Astrocyte of the spinal cord (primary cell): ENCODE measurements at regions not wholly inside any gene's neighbourhood (a gene's known extent, or its start where the extent isn't known, plus 50 kb on each side); places are given as distances from the start of the nearest gene placed in this dataset.

Source experiments
- DNase-seq: peaks from one replicate; pipeline ENCODE4 v3.0.0; 2011; ENCODE audit warnings: low read depth, low spot score
- H3K4me3 ChIP-seq: 2 replicates; pipeline ENCODE4 v1.5.1; 2011; ENCODE audit warnings: low read depth, mild to moderate bottlenecking, low read length, moderate library complexity
- in situ Hi-C: cut with HindIII; loops from 2 replicates; pipeline ENCODE4 v1.10.0; 2017; ENCODE audit warnings: low sequenced_read_pairs
- TF ChIP-seq, protein P1 (sequence below): IDR thresholded peaks from 2 replicates; pipeline ENCODE4 v1.5.1; 2012; ENCODE audit warnings: low read depth, mild to moderate bottlenecking, low read length, inconsistent platforms

DNA sequence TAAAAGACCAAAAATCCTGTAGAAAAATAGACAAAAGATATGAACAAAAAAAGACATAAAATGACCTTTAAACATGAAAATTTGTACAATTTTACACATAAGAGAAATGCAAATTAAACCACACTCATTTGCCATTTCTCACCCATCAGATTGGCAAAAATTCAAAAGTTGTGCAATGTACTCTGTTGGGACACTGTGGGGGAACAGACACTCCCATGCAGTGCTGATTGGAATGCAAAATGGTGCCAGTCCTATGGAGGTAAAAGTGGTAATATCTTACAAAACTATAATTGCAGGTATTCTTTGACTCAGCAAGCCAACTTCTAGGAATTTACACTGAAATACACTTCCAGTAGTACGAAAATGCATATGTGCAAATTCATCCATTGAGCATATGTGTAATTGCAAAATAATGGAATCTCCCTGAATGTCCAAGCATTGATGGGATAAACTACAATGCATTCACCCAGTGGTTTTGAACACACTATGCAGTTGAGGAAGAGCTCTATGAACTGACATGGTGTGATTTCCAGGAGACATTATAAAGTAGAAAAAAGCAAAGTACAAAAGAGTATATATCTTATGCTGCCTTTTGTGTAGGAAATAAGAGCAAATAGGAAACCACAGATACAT is 201.8 kb upstream of the ZNF521 start:
- TF ChIP-seq, protein P1, sequence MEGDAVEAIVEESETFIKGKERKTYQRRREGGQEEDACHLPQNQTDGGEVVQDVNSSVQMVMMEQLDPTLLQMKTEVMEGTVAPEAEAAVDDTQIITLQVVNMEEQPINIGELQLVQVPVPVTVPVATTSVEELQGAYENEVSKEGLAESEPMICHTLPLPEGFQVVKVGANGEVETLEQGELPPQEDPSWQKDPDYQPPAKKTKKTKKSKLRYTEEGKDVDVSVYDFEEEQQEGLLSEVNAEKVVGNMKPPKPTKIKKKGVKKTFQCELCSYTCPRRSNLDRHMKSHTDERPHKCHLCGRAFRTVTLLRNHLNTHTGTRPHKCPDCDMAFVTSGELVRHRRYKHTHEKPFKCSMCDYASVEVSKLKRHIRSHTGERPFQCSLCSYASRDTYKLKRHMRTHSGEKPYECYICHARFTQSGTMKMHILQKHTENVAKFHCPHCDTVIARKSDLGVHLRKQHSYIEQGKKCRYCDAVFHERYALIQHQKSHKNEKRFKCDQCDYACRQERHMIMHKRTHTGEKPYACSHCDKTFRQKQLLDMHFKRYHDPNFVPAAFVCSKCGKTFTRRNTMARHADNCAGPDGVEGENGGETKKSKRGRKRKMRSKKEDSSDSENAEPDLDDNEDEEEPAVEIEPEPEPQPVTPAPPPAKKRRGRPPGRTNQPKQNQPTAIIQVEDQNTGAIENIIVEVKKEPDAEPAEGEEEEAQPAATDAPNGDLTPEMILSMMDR: no peak
- DNase-seq: no peak
- no peak overlapping the region for H3K4me3 ChIP-seq
- in situ Hi-C loops: no loop called here

DNA sequence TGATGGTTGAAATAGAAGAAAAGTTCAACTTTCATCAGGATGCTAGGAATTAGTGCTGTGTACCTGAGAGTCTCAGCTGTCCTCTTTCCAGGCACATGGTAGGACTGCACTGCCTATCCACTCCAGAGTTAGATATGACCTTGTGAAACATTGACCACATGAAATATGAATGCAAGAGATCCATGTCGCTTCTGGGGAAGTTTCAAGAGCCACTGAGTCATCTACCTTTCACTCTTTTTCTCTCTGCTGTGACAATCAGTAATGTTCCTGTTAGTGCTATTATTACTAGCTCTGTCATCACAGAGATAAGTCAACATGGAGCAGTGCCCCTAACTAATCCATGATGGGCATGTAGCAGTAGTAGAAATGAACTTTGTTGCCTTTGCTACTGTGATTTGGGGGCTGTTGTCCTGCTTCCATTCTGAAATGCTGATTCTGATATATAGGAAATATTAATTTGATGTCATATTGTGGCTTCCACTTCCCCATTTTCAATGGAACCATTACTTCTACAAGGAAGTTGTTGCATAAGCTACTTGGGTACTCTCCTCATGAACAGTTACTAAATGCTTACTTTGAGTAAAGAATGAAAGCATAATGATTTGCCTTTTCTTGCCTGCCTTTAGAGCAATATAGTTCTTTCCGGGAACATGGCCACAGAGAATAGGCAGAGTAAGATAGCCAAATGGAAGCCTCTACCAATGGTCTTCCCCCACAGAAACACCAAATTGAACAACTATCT is 192.8 kb upstream of the ZNF521 start:
- TF ChIP-seq, protein P1: no peak
- DNase-seq: no peak
- in situ Hi-C loops: no loop called here

DNA sequence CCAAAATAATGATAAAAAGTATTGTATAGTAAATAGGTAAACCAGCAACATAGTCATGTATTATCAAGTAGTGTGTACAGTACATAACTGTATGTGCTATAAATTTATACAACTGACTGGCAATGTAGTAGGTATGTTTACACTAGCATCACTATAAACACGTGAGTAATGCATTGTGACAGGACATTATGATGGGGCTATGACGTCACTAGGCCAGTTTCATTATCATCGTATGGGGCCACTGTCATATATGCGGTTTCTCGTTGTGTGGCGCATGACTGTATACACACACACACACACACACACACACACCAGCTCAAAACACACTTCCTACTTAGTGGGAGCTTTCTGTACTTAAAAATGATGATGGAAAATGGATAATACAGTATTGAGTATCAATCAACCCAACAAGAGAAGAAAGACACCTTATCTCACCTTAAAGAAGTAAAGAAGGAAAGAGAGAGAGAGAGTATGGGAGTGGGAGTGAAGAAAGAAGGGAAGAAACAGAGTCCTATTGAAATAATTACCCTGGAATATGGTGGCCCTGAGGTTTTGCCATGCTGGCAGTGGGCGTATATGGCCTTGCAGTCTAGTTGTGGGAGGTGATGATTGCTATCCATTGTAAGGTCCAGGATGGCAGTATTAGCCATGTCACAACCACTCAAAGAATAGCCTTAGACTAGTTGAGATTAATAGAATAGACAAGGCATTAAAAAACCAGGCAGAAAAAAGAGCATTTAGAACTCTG is 186.4 kb upstream of the ZNF521 start:
- DNase-seq: no peak
- TF ChIP-seq, protein P1: no peak
- H3K4me3 ChIP-seq: no peak overlapping the region
- in situ Hi-C loops: no loop called here

More for the DNA sequence above, 192.8 kb upstream of the ZNF521 start:
- no peak overlapping the region for H3K4me3 ChIP-seq

DNA sequence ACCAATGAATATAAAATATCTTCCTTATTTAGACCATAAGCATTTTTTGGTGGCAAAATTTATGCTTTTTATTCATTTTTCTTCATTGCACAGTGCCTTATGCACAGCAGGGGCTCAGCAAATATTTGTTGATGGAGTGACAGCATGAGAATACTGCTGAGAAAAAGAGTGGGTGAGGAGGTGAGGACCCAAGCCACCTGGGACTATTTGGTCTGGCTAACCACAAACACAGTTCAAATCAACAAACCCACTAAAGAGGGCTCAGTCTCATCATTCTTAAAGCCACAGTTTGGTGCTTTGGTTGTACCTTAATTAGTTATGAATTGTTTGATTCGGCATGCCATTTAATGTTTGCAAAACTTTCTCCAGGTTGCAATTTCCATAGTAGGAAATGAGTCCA is 183.5 kb upstream of the ZNF521 start:
- H3K4me3 ChIP-seq: no peak overlapping the region
- in situ Hi-C loops: no loop called here
- TF ChIP-seq, protein P1: no peak
- DNase-seq: no peak

DNA sequence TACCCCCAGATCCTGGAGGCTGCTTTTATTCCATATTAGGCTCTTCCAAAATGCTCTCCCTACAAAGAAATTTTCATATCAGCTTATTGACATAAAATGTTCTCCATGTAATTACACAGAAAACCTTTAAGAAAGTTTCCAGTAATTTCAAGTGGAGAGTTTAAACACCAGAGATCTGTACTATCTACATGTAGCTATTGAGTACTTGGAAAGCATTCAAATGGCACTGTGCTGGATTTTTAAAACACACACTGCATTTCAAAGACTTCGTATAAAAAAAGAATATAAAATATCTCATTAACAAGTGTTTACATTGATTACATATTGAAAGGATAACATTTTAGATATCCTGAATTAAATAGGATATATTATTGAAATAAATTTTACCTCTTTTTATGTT is 182.4 kb upstream of the ZNF521 start:
- in situ Hi-C loops: no loop called here
- TF ChIP-seq, protein P1: no peak
- no peak overlapping the region for H3K4me3 ChIP-seq
- no peak for DNase-seq

DNA sequence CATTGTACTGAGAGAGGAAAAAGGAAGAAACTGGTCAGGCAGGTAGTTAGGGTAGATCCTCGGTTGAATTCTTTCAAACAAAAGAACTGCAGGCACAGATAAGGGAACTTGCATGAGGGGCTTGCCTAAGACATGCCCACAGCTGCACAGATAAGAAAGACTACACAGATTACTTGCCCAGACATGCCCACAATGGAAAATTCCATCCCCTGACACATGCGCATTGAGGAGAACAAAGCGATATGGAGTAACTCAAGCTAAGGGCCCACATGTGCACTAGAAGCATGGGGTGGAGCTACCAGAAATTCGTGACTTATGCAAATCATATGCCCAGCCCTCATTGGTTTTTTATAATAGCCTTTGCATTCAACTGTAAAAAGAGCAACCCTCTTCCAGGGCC is 181.3 kb upstream of the ZNF521 start:
- no peak overlapping the region for H3K4me3 ChIP-seq
- in situ Hi-C loops: no loop called here
- no peak for DNase-seq
- TF ChIP-seq, protein P1: no peak
